SK-N-SH (cell line): ENCODE measurements at regions not wholly inside any gene's neighbourhood (a gene's known extent, or its start where the extent isn't known, plus 50 kb on each side); places are given as distances from the start of the nearest gene placed in this dataset.

Experiments
- CTCF ChIP-seq: fragments of 200-600 bp; sonication (generic); IDR thresholded peaks from 2 replicates; pipeline ENCODE4 v1.6.1; 2017; ENCODE audit warnings: antibody characterized with exemption, mild to moderate bottlenecking, moderate library complexity
- EP300 ChIP-seq, 2 experiments: IDR thresholded peaks; 2 replicates each; pipeline versions ENCODE4 v1.4.0 to v1.6.1; 2012; ENCODE audit warnings: borderline replicate concordance in 1 of 2, low read depth in 1 of 2, low read length in 1 of 2
- EZH2phosphoT487 ChIP-seq: fragments of 200-600 bp; sonication (generic); IDR thresholded peaks from 2 replicates; pipeline ENCODE4 v1.6.1; 2017; ENCODE audit warnings: low read depth, mixed run types, mild to moderate bottlenecking, antibody characterized with exemption, moderate library complexity, borderline replicate concordance
- FOXJ3 ChIP-seq: sonication (generic); formaldehyde crosslinking; IDR thresholded peaks from 2 replicates; pipeline ENCODE4 v1.5.1; 2020; ENCODE audit warnings: mild to moderate bottlenecking, missing genetic modification reagents
- JUND ChIP-seq: IDR thresholded peaks from 2 replicates; pipeline ENCODE4 v1.4.0; 2012
- MXI1 ChIP-seq: IDR thresholded peaks from 2 replicates; pipeline ENCODE4 v1.6.1; 2012; ENCODE audit warnings: mild to moderate bottlenecking, low read depth, low read length, improper control_type of control experiment
- NFIC ChIP-seq: IDR thresholded peaks from 2 replicates; pipeline ENCODE4 v1.4.0; 2012; ENCODE audit warnings: borderline replicate concordance
- NRF1 ChIP-seq: IDR thresholded peaks from 2 replicates; pipeline ENCODE4 v1.6.1; 2012; ENCODE audit warnings: low read depth, mild to moderate bottlenecking, low read length
- POLR2AphosphoS5 ChIP-seq: IDR thresholded peaks from 2 replicates; pipeline ENCODE4 v1.6.1; 2012; ENCODE audit warnings: low read depth, low read length
- TAF1 ChIP-seq: IDR thresholded peaks from 2 replicates; pipeline ENCODE4 v1.6.1; 2012; ENCODE audit warnings: low read depth, mild to moderate bottlenecking, low read length, moderate library complexity, borderline replicate concordance
- YY1 ChIP-seq: IDR thresholded peaks from 2 replicates; pipeline ENCODE4 v1.4.0; 2012; ENCODE audit warnings: low read depth, mild to moderate bottlenecking
- TF ChIP-seq, protein P1 (sequence below): IDR thresholded peaks from 2 replicates; pipeline ENCODE4 v1.6.1; 2012; ENCODE audit warnings: mild to moderate bottlenecking, low read depth, low read length, moderate library complexity
- TF ChIP-seq, protein P2 (sequence below): fragments of 150-350 bp; IDR thresholded peaks from 2 replicates; pipeline ENCODE4 v1.6.1; 2016; ENCODE audit warnings: mild to moderate bottlenecking, low read depth, low read length

- no peak for TF ChIP-seq POLR2AphosphoS5
- TF ChIP-seq, protein P1, sequence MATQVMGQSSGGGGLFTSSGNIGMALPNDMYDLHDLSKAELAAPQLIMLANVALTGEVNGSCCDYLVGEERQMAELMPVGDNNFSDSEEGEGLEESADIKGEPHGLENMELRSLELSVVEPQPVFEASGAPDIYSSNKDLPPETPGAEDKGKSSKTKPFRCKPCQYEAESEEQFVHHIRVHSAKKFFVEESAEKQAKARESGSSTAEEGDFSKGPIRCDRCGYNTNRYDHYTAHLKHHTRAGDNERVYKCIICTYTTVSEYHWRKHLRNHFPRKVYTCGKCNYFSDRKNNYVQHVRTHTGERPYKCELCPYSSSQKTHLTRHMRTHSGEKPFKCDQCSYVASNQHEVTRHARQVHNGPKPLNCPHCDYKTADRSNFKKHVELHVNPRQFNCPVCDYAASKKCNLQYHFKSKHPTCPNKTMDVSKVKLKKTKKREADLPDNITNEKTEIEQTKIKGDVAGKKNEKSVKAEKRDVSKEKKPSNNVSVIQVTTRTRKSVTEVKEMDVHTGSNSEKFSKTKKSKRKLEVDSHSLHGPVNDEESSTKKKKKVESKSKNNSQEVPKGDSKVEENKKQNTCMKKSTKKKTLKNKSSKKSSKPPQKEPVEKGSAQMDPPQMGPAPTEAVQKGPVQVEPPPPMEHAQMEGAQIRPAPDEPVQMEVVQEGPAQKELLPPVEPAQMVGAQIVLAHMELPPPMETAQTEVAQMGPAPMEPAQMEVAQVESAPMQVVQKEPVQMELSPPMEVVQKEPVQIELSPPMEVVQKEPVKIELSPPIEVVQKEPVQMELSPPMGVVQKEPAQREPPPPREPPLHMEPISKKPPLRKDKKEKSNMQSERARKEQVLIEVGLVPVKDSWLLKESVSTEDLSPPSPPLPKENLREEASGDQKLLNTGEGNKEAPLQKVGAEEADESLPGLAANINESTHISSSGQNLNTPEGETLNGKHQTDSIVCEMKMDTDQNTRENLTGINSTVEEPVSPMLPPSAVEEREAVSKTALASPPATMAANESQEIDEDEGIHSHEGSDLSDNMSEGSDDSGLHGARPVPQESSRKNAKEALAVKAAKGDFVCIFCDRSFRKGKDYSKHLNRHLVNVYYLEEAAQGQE, result no peak
- TF ChIP-seq FOXJ3 (CRISPR knock-in tag), result no peak
- no peak for TF ChIP-seq JUND
- TF ChIP-seq CTCF, result no peak
- TF ChIP-seq, protein P2, sequence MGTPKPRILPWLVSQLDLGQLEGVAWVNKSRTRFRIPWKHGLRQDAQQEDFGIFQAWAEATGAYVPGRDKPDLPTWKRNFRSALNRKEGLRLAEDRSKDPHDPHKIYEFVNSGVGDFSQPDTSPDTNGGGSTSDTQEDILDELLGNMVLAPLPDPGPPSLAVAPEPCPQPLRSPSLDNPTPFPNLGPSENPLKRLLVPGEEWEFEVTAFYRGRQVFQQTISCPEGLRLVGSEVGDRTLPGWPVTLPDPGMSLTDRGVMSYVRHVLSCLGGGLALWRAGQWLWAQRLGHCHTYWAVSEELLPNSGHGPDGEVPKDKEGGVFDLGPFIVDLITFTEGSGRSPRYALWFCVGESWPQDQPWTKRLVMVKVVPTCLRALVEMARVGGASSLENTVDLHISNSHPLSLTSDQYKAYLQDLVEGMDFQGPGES, result no peak
- TF ChIP-seq MXI1, result no peak
- no peak for TF ChIP-seq NRF1
- TF ChIP-seq TAF1, result no peak
- no peak for TF ChIP-seq EZH2phosphoT487
- no peak for TF ChIP-seq YY1
- no peak for TF ChIP-seq NFIC
- TF ChIP-seq EP300 (IDR thresholded peaks at IDR 0.05; ENCODE audit: borderline replicate concordance in 1 of 2, low read depth in 1 of 2, low read length in 1 of 2), result no peak
These were observed 557.3 kb upstream of the KCNMB2 start for GRCh38 chr3:177978946-177979345.
